SK-N-SH (cell line): ENCODE measurements at regions not wholly inside any gene's neighbourhood (a gene's known extent, or its start where the extent isn't known, plus 50 kb on each side); places are given as distances from the start of the nearest gene placed in this dataset.
"Not testable (repeated sequence)": the region's sequence is repeated elsewhere in the genome, so short reads cannot be mapped to it uniquely, and the experiment has no call there.

Source experiments
- CTCF ChIA-PET: fragments of 300-600, 350-600 bp; formaldehyde crosslinking; extraction: SDS; loops from one replicate; lab custom pipeline; 2021; lab: Yijun Ruan, JAX
- POLR2A ChIA-PET: fragments of 350-600 bp; sonication (Branson Sonifier 250); formaldehyde crosslinking; extraction: SDS; loops from one replicate; lab custom pipeline; 2020; ENCODE audit warnings: antibody characterized with exemption, inconsistent platforms; lab: Yijun Ruan, JAX
- DNase-seq: peaks from one replicate; pipeline ENCODE4 v3.0.0; 2012
- H2AFZ ChIP-seq: fragments of 200-600 bp; sonication (generic); 2 replicates; pipeline ENCODE4 v1.8.1; 2016; ENCODE audit warnings: antibody characterized with exemption, mild to moderate bottlenecking, low read depth
- H3F3A ChIP-seq: fragments of 200-600 bp; sonication (generic); replicated peaks from 2 replicates; pipeline ENCODE3; 2016; ENCODE audit warnings: antibody characterized with exemption, mild to moderate bottlenecking; ENCODE audit not compliant: insufficient read depth
- H3K27ac ChIP-seq, 2 experiments: fragments of 200-500 bp in 1 of 2; fragments of 200-600 bp in 1 of 2; sonication (Bioruptor generic) in 1 of 2; sonication (generic), shearing (Covaris generic) in 1 of 2; 2 replicates each; pipeline versions ENCODE4 v1.5.1 to v1.6.1; 2014 to 2016; ENCODE audit warnings: low read depth in 2 of 2, inconsistent platforms in 1 of 2, low read length in 1 of 2, mild to moderate bottlenecking in 1 of 2, mixed read lengths in 1 of 2
- H3K27me3 ChIP-seq: fragments of 200-600 bp; sonication (generic), shearing (Covaris generic); 2 replicates; pipeline ENCODE4 v1.6.1; 2016; ENCODE audit warnings: mixed run types; ENCODE audit not compliant: insufficient read depth
- H3K36me3 ChIP-seq, 2 experiments: fragments of 200-500 bp in 1 of 2; fragments of 200-600 bp in 1 of 2; sonication (Bioruptor generic) in 1 of 2; sonication (generic) in 1 of 2; replicated peaks in 1 of 2; 2 replicates each; pipeline versions ENCODE3 to v1.5.1; 2014 to 2016; ENCODE audit warnings: low read length in 1 of 2, mild to moderate bottlenecking in 1 of 2; ENCODE audit not compliant: insufficient read depth in 2 of 2, control insufficient read depth in 1 of 2
- H3K4me1 ChIP-seq, 2 experiments: fragments of 200-500 bp in 1 of 2; fragments of 200-600 bp in 1 of 2; sonication (Bioruptor generic) in 1 of 2; sonication (generic), shearing (Covaris generic) in 1 of 2; 2 replicates each; pipeline versions ENCODE4 v1.5.1 to v1.6.1; 2014 to 2016; ENCODE audit warnings: low read depth in 1 of 2, low read length in 1 of 2, mixed run types in 1 of 2; ENCODE audit not compliant: insufficient read depth in 2 of 2, control insufficient read depth in 1 of 2
- H3K4me2 ChIP-seq: fragments of 200-600 bp; sonication (generic), shearing (Covaris generic); 2 replicates; pipeline ENCODE4 v1.6.1; 2017; ENCODE audit warnings: mixed run types
- H3K4me3 ChIP-seq, 2 experiments: fragments of 200-500 bp in 1 of 2; fragments of 200-600 bp in 1 of 2; sonication (Bioruptor generic) in 1 of 2; sonication (generic), shearing (Covaris generic) in 1 of 2; 2 replicates each; pipeline versions ENCODE4 v1.5.1 to v1.8.1; 2014 to 2016; ENCODE audit warnings: low read depth in 2 of 2, inconsistent platforms in 1 of 2, low read length in 1 of 2, mild to moderate bottlenecking in 1 of 2, mixed read lengths in 1 of 2, moderate library complexity in 1 of 2
- H3K79me2 ChIP-seq: fragments of 200-600 bp; sonication (generic); 2 replicates; pipeline ENCODE4 v1.8.1; 2017; ENCODE audit warnings: mild to moderate bottlenecking; ENCODE audit not compliant: insufficient read depth
- H3K9ac ChIP-seq: fragments of 200-600 bp; sonication (generic); 2 replicates; pipeline ENCODE4 v1.6.1; 2017; ENCODE audit warnings: mixed run types
- H3K9me2 ChIP-seq: fragments of 200-600 bp; sonication (generic); 2 replicates; pipeline ENCODE4 v1.6.1; 2017; ENCODE audit warnings: mixed run types
- H3K9me3 ChIP-seq: fragments of 200-600 bp; sonication (generic); 2 replicates; pipeline ENCODE4 v1.6.1; 2017; ENCODE audit warnings: mixed run types, mild to moderate bottlenecking, moderate library complexity
- H4K20me1 ChIP-seq: fragments of 200-600 bp; sonication (generic); 2 replicates; pipeline ENCODE4 v1.6.1; 2017; ENCODE audit warnings: mild to moderate bottlenecking, mixed run types; ENCODE audit not compliant: insufficient read depth
- EP300 ChIP-seq, 2 experiments: IDR thresholded peaks; 2 replicates each; pipeline versions ENCODE4 v1.4.0 to v1.6.1; 2012; ENCODE audit warnings: borderline replicate concordance in 1 of 2, low read depth in 1 of 2, low read length in 1 of 2
- FOXJ3 ChIP-seq: sonication (generic); formaldehyde crosslinking; IDR thresholded peaks from 2 replicates; pipeline ENCODE4 v1.5.1; 2020; ENCODE audit warnings: mild to moderate bottlenecking, missing genetic modification reagents
- FOXM1 ChIP-seq: IDR thresholded peaks from 2 replicates; pipeline ENCODE4 v1.4.0; 2012; ENCODE audit warnings: low read depth, mild to moderate bottlenecking
- GABPA ChIP-seq: IDR thresholded peaks from 2 replicates; pipeline ENCODE4 v1.4.0; 2012; ENCODE audit warnings: low read depth, mild to moderate bottlenecking
- GATA2 ChIP-seq: sonication (generic); formaldehyde crosslinking; IDR thresholded peaks from 2 replicates; pipeline ENCODE4 v1.5.0; 2020; ENCODE audit warnings: mild to moderate bottlenecking, missing genetic modification reagents
- NFIC ChIP-seq: IDR thresholded peaks from 2 replicates; pipeline ENCODE4 v1.4.0; 2012; ENCODE audit warnings: borderline replicate concordance
- POLR2AphosphoS5 ChIP-seq: IDR thresholded peaks from 2 replicates; pipeline ENCODE4 v1.6.1; 2012; ENCODE audit warnings: low read depth, low read length
- RXRA ChIP-seq: IDR thresholded peaks from 2 replicates; pipeline ENCODE4 v1.4.0; 2012; ENCODE audit warnings: low read depth, mild to moderate bottlenecking, borderline replicate concordance
- SMC3 ChIP-seq: IDR thresholded peaks from 2 replicates; pipeline ENCODE4 v1.6.1; 2012; ENCODE audit warnings: low read depth, low read length, improper control_type of control experiment
- TAF1 ChIP-seq: IDR thresholded peaks from 2 replicates; pipeline ENCODE4 v1.6.1; 2012; ENCODE audit warnings: low read depth, mild to moderate bottlenecking, low read length, moderate library complexity, borderline replicate concordance
- TCF12 ChIP-seq: IDR thresholded peaks from 2 replicates; pipeline ENCODE4 v1.4.0; 2012
- YY1 ChIP-seq: IDR thresholded peaks from 2 replicates; pipeline ENCODE4 v1.4.0; 2012; ENCODE audit warnings: low read depth, mild to moderate bottlenecking
- whole genome bisulfite sequencing: methylation state at CpG from one replicate; pipeline ENCODE4 v1.1.6; 2017; ENCODE audit warnings: low lambda C conversion rate; 5-methylcytosine and 5-hydroxymethylcytosine counted together
- TF ChIP-seq, protein P1 (sequence below): IDR thresholded peaks from 2 replicates; pipeline ENCODE4 v1.4.0; 2012; ENCODE audit warnings: low read depth
- TF ChIP-seq, protein P2 (sequence below): fragments of 150-350 bp; IDR thresholded peaks from 2 replicates; pipeline ENCODE4 v1.6.1; 2016; ENCODE audit warnings: mild to moderate bottlenecking, low read depth, low read length
- TF ChIP-seq, protein P3 (sequence below): IDR thresholded peaks from 2 replicates; pipeline ENCODE4; 2012
- TF ChIP-seq, protein P4 (sequence below): fragments of 200-600 bp; sonication (generic); IDR thresholded peaks from 2 replicates; pipeline ENCODE4 v1.6.1; 2017; ENCODE audit warnings: antibody characterized with exemption, mild to moderate bottlenecking, moderate library complexity
- TF ChIP-seq, protein P5 (sequence below): IDR thresholded peaks from 2 replicates; pipeline ENCODE4 v1.4.0; 2012; ENCODE audit warnings: low read depth, borderline replicate concordance
- TF ChIP-seq, protein P6 (sequence below): fragments of 150-350 bp; IDR thresholded peaks from 2 replicates; pipeline ENCODE4 v1.6.1; 2017; ENCODE audit warnings: antibody characterized with exemption, low read length, low read depth, borderline replicate concordance

DNA sequence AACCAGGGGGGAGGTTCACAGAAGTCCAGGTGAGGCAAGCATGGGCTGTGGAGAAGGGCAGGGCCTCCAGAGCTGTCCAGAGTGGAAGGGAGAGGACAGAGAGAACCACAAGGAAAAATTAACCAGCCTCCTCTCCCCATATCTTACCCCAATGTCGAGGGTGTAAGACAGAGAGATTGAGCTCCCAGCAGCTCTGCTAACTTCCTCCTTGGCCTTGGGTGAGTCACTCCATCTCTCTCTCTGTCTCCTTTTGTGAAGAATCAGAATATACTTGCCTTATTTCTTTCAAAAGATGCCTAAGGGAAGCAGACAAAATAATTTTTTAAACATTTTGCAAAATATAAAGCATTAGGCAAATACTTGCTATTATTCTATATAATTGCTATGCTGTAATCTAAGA is 58.3 kb upstream of the IYD start:
- TF ChIP-seq SMC3 (no peak), YY1 (no peak), TAF1 (no peak), POLR2AphosphoS5 (no peak), RXRA (no peak), TCF12 (no peak), FOXM1 (no peak), GABPA (no peak), FOXJ3 (CRISPR knock-in tag) (no peak), EP300 (IDR thresholded peaks at IDR 0.05; ENCODE audit: borderline replicate concordance in 1 of 2, low read depth in 1 of 2, low read length in 1 of 2) (no peak), GATA2 (no peak), NFIC (no peak)
- TF ChIP-seq, protein P1, sequence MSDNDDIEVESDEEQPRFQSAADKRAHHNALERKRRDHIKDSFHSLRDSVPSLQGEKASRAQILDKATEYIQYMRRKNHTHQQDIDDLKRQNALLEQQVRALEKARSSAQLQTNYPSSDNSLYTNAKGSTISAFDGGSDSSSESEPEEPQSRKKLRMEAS = no peak
- TF ChIP-seq, protein P2, sequence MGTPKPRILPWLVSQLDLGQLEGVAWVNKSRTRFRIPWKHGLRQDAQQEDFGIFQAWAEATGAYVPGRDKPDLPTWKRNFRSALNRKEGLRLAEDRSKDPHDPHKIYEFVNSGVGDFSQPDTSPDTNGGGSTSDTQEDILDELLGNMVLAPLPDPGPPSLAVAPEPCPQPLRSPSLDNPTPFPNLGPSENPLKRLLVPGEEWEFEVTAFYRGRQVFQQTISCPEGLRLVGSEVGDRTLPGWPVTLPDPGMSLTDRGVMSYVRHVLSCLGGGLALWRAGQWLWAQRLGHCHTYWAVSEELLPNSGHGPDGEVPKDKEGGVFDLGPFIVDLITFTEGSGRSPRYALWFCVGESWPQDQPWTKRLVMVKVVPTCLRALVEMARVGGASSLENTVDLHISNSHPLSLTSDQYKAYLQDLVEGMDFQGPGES = no peak
- TF ChIP-seq, protein P3, sequence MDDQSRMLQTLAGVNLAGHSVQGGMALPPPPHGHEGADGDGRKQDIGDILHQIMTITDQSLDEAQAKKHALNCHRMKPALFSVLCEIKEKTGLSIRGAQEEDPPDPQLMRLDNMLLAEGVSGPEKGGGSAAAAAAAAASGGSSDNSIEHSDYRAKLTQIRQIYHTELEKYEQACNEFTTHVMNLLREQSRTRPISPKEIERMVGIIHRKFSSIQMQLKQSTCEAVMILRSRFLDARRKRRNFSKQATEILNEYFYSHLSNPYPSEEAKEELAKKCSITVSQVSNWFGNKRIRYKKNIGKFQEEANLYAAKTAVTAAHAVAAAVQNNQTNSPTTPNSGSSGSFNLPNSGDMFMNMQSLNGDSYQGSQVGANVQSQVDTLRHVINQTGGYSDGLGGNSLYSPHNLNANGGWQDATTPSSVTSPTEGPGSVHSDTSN = no peak
- TF ChIP-seq, protein P4, sequence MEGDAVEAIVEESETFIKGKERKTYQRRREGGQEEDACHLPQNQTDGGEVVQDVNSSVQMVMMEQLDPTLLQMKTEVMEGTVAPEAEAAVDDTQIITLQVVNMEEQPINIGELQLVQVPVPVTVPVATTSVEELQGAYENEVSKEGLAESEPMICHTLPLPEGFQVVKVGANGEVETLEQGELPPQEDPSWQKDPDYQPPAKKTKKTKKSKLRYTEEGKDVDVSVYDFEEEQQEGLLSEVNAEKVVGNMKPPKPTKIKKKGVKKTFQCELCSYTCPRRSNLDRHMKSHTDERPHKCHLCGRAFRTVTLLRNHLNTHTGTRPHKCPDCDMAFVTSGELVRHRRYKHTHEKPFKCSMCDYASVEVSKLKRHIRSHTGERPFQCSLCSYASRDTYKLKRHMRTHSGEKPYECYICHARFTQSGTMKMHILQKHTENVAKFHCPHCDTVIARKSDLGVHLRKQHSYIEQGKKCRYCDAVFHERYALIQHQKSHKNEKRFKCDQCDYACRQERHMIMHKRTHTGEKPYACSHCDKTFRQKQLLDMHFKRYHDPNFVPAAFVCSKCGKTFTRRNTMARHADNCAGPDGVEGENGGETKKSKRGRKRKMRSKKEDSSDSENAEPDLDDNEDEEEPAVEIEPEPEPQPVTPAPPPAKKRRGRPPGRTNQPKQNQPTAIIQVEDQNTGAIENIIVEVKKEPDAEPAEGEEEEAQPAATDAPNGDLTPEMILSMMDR = no peak
- TF ChIP-seq, protein P5, sequence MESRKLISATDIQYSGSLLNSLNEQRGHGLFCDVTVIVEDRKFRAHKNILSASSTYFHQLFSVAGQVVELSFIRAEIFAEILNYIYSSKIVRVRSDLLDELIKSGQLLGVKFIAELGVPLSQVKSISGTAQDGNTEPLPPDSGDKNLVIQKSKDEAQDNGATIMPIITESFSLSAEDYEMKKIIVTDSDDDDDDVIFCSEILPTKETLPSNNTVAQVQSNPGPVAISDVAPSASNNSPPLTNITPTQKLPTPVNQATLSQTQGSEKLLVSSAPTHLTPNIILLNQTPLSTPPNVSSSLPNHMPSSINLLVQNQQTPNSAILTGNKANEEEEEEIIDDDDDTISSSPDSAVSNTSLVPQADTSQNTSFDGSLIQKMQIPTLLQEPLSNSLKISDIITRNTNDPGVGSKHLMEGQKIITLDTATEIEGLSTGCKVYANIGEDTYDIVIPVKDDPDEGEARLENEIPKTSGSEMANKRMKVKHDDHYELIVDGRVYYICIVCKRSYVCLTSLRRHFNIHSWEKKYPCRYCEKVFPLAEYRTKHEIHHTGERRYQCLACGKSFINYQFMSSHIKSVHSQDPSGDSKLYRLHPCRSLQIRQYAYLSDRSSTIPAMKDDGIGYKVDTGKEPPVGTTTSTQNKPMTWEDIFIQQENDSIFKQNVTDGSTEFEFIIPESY = no peak
- TF ChIP-seq, protein P6, sequence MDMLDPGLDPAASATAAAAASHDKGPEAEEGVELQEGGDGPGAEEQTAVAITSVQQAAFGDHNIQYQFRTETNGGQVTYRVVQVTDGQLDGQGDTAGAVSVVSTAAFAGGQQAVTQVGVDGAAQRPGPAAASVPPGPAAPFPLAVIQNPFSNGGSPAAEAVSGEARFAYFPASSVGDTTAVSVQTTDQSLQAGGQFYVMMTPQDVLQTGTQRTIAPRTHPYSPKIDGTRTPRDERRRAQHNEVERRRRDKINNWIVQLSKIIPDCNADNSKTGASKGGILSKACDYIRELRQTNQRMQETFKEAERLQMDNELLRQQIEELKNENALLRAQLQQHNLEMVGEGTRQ = no peak
- H3K9me3 ChIP-seq = no peaks in the 10 kb centered on the region
- H4K20me1 ChIP-seq = no peaks in the 10 kb centered on the region
- WGBS = 0% methylated on average over 1 of the region's 1 CpG
- no peak overlapping the region for H3K9ac ChIP-seq
- H3K4me2 ChIP-seq = no peak overlapping the region
- no peak for DNase-seq
- H3K79me2 ChIP-seq = no peaks in the 10 kb centered on the region
- no peaks in the 10 kb centered on the region for H3K4me1 ChIP-seq
- ChIA-PET CTCF (interaction anchor here (0.9 to 1.3 kb wide), 2 partner anchors 12 to 16 kb away, joined by 3 read pairs; no protein-coding TSS in a partner anchor), POLR2A (no interaction called here)
- no peaks in the 10 kb centered on the region for H3K36me3 ChIP-seq
- H3K4me3 ChIP-seq = no peak overlapping the region
- no peaks in the 10 kb centered on the region for H3F3A ChIP-seq
- no peak overlapping the region for H3K27ac ChIP-seq
- H3K9me2 ChIP-seq = no peaks in the 10 kb centered on the region
- no peaks in the 10 kb centered on the region; the same call in 1 of the 2 replicates for H3K27me3 ChIP-seq
- H2AFZ ChIP-seq = no peak overlapping the region

DNA sequence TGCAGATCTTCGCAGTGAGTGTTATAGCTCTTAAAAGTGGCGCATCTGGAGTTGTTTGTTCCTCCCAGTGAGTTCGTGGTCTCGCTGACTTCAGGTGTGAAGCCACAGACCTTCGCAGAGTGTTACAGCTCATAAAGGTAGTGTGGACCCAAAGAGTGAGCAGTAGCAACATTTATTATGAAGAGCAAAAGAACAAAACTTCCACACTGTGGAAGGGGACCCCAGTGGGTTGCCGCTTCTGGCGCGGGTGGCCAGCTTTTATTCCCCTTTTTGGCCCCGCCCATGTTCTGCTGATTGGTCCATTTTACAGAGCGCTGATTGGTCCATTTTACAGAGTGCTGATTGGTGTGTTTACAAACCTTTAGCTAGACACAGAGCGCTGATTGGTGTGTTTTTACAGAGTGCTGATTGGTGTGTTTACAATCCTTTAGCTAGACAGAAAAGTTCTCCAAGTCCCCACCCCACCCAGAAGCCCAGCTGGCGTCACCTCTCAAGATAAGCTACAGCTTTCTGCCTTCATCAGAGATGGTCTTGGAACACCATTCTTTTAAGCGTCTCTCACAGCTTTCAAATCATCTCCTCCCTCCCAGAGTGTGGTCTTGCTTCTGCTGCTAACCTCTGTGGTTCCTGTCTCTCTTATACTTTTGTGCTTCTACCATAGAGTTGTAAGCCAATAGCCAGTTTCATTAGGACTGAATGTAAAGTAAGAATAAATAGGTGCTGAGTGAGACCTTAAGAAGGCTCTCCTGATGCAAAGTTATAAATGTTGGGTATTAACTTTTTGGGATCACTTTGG is 57.5 kb upstream of the IYD start:
- H3K4me3 ChIP-seq, H3K9me2 ChIP-seq, H3K27ac ChIP-seq, H3K9ac ChIP-seq, H3K4me1 ChIP-seq, DNase-seq, H3F3A ChIP-seq, H4K20me1 ChIP-seq, H3K27me3 ChIP-seq, H2AFZ ChIP-seq, H3K79me2 ChIP-seq, H3K4me2 ChIP-seq, POLR2A ChIA-PET, H3K9me3 ChIP-seq, H3K36me3 ChIP-seq: not testable (repeated sequence)
- WGBS = 36% methylated on average over 10 of the region's 13 CpGs
- CTCF ChIA-PET = interaction anchor here (0.9 to 1.3 kb wide), 2 partner anchors 13 to 15 kb away, joined by 3 read pairs; no protein-coding TSS in a partner anchor
